ENCODE measurements at regions not wholly inside any gene's neighbourhood (a gene's known extent, or its start where the extent isn't known, plus 50 kb on each side); places are given as distances from the start of the nearest gene placed in this dataset.

DNA sequence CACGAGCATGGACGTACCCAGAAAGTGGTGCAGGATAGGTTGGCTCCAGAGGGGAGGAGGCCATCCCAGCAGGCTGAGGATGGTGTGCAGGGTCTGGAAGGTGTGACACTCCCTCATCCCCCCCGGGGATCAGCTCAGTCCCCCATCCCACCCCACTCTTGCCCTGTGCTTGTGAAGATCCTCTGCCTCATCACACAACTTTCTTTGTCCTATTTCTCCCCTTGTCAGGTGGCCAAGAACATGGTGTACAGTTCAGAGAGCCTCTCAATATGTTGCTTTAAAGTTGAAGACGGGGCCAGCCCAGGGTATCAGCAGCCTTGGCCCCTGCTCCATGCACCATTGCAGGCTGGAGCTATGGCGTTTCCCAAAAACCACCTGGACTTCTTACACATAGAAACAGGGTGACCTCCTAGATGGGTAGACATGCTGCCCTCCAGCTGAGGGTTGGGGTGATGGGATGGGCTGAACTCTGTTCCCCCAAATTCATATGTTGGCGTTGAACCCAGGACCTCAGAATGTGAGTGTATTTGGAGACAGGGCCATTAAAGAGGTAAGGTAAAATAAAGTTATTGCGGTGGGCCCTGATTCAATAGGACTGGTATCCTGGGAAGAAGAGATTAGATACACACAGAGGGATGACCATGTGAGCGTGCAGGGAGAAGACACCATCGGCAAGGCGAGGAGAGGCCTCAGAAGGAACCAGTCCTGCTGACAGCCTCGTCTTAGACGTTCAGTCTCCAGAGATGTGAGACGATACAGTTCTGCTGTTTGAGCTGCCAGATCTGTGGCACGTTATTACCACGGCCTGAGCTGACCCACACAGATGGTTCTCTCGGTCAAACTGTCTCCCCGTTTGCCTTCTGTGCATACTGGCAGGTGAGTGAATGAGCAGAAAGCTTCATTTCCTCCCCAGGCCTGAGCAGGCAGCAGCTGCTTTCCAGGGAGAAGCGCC, 272.5 kb downstream of the GADD45G start (continued):
- TF ChIP-seq, protein P1, sequence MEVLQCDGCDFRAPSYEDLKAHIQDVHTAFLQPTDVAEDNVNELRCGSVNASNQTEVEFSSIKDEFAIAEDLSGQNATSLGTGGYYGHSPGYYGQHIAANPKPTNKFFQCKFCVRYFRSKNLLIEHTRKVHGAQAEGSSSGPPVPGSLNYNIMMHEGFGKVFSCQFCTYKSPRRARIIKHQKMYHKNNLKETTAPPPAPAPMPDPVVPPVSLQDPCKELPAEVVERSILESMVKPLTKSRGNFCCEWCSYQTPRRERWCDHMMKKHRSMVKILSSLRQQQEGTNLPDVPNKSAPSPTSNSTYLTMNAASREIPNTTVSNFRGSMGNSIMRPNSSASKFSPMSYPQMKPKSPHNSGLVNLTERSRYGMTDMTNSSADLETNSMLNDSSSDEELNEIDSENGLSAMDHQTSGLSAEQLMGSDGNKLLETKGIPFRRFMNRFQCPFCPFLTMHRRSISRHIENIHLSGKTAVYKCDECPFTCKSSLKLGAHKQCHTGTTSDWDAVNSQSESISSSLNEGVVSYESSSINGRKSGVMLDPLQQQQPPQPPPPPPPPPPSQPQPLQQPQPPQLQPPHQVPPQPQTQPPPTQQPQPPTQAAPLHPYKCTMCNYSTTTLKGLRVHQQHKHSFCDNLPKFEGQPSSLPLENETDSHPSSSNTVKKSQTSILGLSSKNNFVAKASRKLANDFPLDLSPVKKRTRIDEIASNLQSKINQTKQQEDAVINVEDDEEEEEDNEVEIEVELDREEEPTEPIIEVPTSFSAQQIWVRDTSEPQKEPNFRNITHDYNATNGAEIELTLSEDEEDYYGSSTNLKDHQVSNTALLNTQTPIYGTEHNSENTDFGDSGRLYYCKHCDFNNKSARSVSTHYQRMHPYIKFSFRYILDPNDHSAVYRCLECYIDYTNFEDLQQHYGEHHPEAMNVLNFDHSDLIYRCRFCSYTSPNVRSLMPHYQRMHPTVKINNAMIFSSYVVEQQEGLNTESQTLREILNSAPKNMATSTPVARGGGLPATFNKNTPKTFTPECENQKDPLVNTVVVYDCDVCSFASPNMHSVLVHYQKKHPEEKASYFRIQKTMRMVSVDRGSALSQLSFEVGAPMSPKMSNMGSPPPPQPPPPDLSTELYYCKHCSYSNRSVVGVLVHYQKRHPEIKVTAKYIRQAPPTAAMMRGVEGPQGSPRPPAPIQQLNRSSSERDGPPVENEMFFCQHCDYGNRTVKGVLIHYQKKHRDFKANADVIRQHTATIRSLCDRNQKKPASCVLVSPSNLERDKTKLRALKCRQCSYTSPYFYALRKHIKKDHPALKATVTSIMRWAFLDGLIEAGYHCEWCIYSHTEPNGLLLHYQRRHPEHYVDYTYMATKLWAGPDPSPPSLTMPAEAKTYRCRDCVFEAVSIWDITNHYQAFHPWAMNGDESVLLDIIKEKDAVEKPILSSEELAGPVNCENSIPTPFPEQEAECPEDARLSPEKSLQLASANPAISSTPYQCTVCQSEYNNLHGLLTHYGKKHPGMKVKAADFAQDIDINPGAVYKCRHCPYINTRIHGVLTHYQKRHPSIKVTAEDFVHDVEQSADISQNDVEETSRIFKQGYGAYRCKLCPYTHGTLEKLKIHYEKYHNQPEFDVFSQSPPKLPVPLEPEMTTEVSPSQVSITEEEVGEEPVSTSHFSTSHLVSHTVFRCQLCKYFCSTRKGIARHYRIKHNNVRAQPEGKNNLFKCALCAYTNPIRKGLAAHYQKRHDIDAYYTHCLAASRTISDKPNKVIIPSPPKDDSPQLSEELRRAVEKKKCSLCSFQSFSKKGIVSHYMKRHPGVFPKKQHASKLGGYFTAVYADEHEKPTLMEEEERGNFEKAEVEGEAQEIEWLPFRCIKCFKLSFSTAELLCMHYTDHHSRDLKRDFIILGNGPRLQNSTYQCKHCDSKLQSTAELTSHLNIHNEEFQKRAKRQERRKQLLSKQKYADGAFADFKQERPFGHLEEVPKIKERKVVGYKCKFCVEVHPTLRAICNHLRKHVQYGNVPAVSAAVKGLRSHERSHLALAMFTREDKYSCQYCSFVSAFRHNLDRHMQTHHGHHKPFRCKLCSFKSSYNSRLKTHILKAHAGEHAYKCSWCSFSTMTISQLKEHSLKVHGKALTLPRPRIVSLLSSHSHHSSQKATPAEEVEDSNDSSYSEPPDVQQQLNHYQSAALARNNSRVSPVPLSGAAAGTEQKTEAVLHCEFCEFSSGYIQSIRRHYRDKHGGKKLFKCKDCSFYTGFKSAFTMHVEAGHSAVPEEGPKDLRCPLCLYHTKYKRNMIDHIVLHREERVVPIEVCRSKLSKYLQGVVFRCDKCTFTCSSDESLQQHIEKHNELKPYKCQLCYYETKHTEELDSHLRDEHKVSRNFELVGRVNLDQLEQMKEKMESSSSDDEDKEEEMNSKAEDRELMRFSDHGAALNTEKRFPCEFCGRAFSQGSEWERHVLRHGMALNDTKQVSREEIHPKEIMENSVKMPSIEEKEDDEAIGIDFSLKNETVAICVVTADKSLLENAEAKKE (CRISPR knock-in tag; IDR thresholded peaks at IDR 0.05): no peak
- TF ChIP-seq, protein P2, sequence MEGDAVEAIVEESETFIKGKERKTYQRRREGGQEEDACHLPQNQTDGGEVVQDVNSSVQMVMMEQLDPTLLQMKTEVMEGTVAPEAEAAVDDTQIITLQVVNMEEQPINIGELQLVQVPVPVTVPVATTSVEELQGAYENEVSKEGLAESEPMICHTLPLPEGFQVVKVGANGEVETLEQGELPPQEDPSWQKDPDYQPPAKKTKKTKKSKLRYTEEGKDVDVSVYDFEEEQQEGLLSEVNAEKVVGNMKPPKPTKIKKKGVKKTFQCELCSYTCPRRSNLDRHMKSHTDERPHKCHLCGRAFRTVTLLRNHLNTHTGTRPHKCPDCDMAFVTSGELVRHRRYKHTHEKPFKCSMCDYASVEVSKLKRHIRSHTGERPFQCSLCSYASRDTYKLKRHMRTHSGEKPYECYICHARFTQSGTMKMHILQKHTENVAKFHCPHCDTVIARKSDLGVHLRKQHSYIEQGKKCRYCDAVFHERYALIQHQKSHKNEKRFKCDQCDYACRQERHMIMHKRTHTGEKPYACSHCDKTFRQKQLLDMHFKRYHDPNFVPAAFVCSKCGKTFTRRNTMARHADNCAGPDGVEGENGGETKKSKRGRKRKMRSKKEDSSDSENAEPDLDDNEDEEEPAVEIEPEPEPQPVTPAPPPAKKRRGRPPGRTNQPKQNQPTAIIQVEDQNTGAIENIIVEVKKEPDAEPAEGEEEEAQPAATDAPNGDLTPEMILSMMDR (conservative IDR thresholded peaks at IDR 0.05; ENCODE audit: low read depth in 2 of 2): no peak
- TF ChIP-seq CREB1 (CRISPR knock-in tag; IDR thresholded peaks at IDR 0.05; ENCODE audit: low read depth): no peak
- TF ChIP-seq, protein P3, sequence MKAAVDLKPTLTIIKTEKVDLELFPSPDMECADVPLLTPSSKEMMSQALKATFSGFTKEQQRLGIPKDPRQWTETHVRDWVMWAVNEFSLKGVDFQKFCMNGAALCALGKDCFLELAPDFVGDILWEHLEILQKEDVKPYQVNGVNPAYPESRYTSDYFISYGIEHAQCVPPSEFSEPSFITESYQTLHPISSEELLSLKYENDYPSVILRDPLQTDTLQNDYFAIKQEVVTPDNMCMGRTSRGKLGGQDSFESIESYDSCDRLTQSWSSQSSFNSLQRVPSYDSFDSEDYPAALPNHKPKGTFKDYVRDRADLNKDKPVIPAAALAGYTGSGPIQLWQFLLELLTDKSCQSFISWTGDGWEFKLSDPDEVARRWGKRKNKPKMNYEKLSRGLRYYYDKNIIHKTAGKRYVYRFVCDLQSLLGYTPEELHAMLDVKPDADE (IDR thresholded peaks at IDR 0.05): no peak

Measured in GM23338 (cell line).